Liver (tissue), 8 donors: ENCODE measurements at regions not wholly inside any gene's neighbourhood (a gene's known extent, or its start where the extent isn't known, plus 50 kb on each side); places are given as distances from the start of the nearest gene placed in this dataset.

Experiments
- DNase-seq: peaks from one replicate; pipeline ENCODE4 v3.0.0-alpha.2; 2017; ENCODE audit warnings: low spot score
- H3K27ac ChIP-seq, 2 donors: one replicate each; pipeline ENCODE4 v1.7.0; 2013; ENCODE audit warnings: inconsistent platforms in 2 of 2, low read length in 2 of 2, control low read depth in 1 of 2, low read depth in 1 of 2, mild to moderate bottlenecking in 1 of 2
- H3K27me3 ChIP-seq, 4 donors: one replicate each; pipeline versions ENCODE4 v1.6.1 to v1.7.0; 2013; ENCODE audit warnings: low read length in 3 of 4, inconsistent platforms in 1 of 4, mild to moderate bottlenecking in 1 of 4, moderate library complexity in 1 of 4; ENCODE audit not compliant: control insufficient read depth in 4 of 4, insufficient read depth in 4 of 4
- H3K36me3 ChIP-seq, 4 donors: one replicate each; pipeline versions ENCODE4 v1.6.1 to v1.7.0; 2013; ENCODE audit warnings: low read length in 3 of 4, mild to moderate bottlenecking in 3 of 4, low read depth in 1 of 4, moderate library complexity in 1 of 4; ENCODE audit not compliant: control insufficient read depth in 4 of 4, insufficient read depth in 3 of 4
- H3K4me1 ChIP-seq, 4 donors: one replicate each; pipeline versions ENCODE4 v1.6.1 to v1.7.0; 2013; ENCODE audit warnings: low read length in 3 of 4, mild to moderate bottlenecking in 3 of 4, moderate library complexity in 1 of 4; ENCODE audit not compliant: control insufficient read depth in 4 of 4, insufficient read depth in 4 of 4
- H3K4me3 ChIP-seq, 3 donors: one replicate each; pipeline versions ENCODE4 v1.6.1 to v1.7.0; 2013; ENCODE audit warnings: low read length in 3 of 3, control low read depth in 1 of 3, low read depth in 1 of 3, mild to moderate bottlenecking in 1 of 3
- H3K9ac ChIP-seq, 2 donors: one replicate each; pipeline ENCODE4 v1.7.0; 2013; ENCODE audit warnings: low read length in 2 of 2, mild to moderate bottlenecking in 2 of 2, moderate library complexity in 2 of 2, control low read depth in 1 of 2, low read depth in 1 of 2
- H3K9me3 ChIP-seq, 4 donors: one replicate each; pipeline versions ENCODE4 v1.6.1 to v1.7.0; 2013; ENCODE audit warnings: low read length in 3 of 4; ENCODE audit not compliant: control insufficient read depth in 4 of 4
- EGR1 ChIP-seq, 2 donors: IDR thresholded peaks; 2 replicates each; pipeline ENCODE4 v1.6.1; 2016 to 2018; ENCODE audit warnings: antibody characterized with exemption in 2 of 2, low read depth in 2 of 2
- FOXA1 ChIP-seq: IDR thresholded peaks from 2 replicates; pipeline ENCODE4 v1.6.1; 2016; ENCODE audit warnings: antibody characterized with exemption
- FOXA2 ChIP-seq: IDR thresholded peaks from 2 replicates; pipeline ENCODE4 v1.6.1; 2016; ENCODE audit warnings: antibody characterized with exemption
- GABPA ChIP-seq, 2 donors: IDR thresholded peaks in 1 of 2; conservative IDR thresholded peaks in 1 of 2; 2 replicates each; pipeline ENCODE4 v1.6.1; 2016; ENCODE audit warnings: antibody characterized with exemption in 2 of 2, mild to moderate bottlenecking in 1 of 2, moderate library complexity in 1 of 2
- HNF4A ChIP-seq, 2 donors: conservative IDR thresholded peaks; 2 replicates each; pipeline ENCODE4 v1.6.1; 2016; ENCODE audit warnings: antibody characterized with exemption in 2 of 2, mild to moderate bottlenecking in 2 of 2
- HNF4G ChIP-seq: IDR thresholded peaks from 2 replicates; pipeline ENCODE4 v1.6.1; 2016; ENCODE audit warnings: antibody characterized with exemption
- JUND ChIP-seq, 2 donors: IDR thresholded peaks; 2 replicates each; pipeline ENCODE4 v1.6.1; 2016; ENCODE audit warnings: antibody characterized with exemption in 2 of 2
- NR2F2 ChIP-seq: IDR thresholded peaks from 2 replicates; pipeline ENCODE4 v1.6.1; 2016; ENCODE audit warnings: antibody characterized with exemption
- RAD21 ChIP-seq, 2 donors: IDR thresholded peaks; 2 replicates each; pipeline ENCODE4 v1.6.1; 2016; ENCODE audit warnings: antibody characterized with exemption in 2 of 2, mild to moderate bottlenecking in 2 of 2
- RXRA ChIP-seq, 2 donors: IDR thresholded peaks; 2 replicates each; pipeline ENCODE4 v1.6.1; 2017 to 2018; ENCODE audit warnings: antibody characterized with exemption in 2 of 2, mild to moderate bottlenecking in 1 of 2
- SP1 ChIP-seq: IDR thresholded peaks from 2 replicates; pipeline ENCODE4 v1.6.1; 2018; ENCODE audit warnings: antibody characterized with exemption, mild to moderate bottlenecking
- TAF1 ChIP-seq: conservative IDR thresholded peaks from 2 replicates; pipeline ENCODE4 v1.6.1; 2016; ENCODE audit warnings: antibody characterized with exemption, mild to moderate bottlenecking
- YY1 ChIP-seq: IDR thresholded peaks from 2 replicates; pipeline ENCODE4 v1.6.1; 2016; ENCODE audit warnings: antibody characterized with exemption, mild to moderate bottlenecking
- WGBS: extraction: QIAGEN DNeasy Blood & Tissue Kit; methylation state at CpG from one replicate; pipeline ENCODE4 v1.1.7; 2013; 5-methylcytosine and 5-hydroxymethylcytosine counted together
- TF ChIP-seq, protein P1 (sequence below): IDR thresholded peaks from 2 replicates; pipeline ENCODE4 v1.6.1; 2016; ENCODE audit warnings: antibody characterized with exemption
- TF ChIP-seq, protein P2 (sequence below): IDR thresholded peaks from 2 replicates; pipeline ENCODE4 v1.6.1; 2016; ENCODE audit warnings: antibody characterized with exemption
- TF ChIP-seq, protein P3 (sequence below): IDR thresholded peaks from 2 replicates; pipeline ENCODE4 v1.6.1; 2016; ENCODE audit warnings: antibody characterized with exemption, mild to moderate bottlenecking
- TF ChIP-seq, protein P4 (sequence below): fragments of 150-350 bp; IDR thresholded peaks from 2 replicates; pipeline ENCODE4 v1.5.1; 2017; ENCODE audit warnings: improper control_type of control experiment, low read depth, low read length; ENCODE audit not compliant: missing input control
- TF ChIP-seq, protein P5 (sequence below): IDR thresholded peaks from 2 replicates; pipeline ENCODE4 v1.6.1; 2016; ENCODE audit warnings: antibody characterized with exemption
- donor health status: healthy.
- donor health status: healthy.
- donor health status: healthy.
- donor health status: healthy.
- donor health status: healthy.

DNA sequence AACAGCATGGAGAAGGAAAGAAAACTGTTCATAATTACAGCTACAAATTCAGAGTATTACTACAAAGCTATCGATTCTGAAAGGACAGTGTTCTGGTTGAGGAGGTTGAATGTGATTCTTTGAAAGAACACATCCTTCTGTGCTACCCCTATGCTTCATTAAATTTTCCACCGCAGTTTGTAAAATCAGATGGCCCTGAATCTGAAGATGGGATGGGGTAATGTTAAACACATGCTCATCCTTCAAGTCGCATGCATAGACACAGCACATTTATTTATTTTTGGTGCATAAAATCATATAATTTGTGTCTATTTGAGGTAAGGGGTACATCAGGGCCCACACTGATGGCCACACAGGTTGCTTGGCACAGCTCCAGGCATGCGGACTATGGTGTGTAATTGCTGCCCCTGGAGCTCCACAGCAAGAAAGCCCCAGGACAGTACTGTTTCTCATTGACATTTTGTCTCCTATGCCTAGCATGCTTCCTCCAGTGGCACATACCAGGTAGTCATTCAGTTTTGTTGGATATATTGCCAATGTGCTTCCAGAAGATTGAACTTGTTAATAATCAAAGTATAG, 238.8 kb upstream of the TANK start:
- Histone ChIP-seq H3K9ac (no peak overlapping the region), H3K27me3 (no peaks in the 10 kb centered on the region), H3K27ac (no peak overlapping the region), H3K36me3 (no peaks in the 10 kb centered on the region), H3K9me3 (no peaks in the 10 kb centered on the region), H3K4me1 (no peaks in the 10 kb centered on the region), H3K4me3 (no peak overlapping the region)
- DNase-seq: no peak
- TF ChIP-seq EGR1 (IDR thresholded peaks at IDR 0.05; ENCODE audit: low read depth in 2 of 2): no peak
- TF ChIP-seq RAD21 (IDR thresholded peaks at IDR 0.05): no peak
- TF ChIP-seq HNF4A (conservative IDR thresholded peaks at IDR 0.05): no peak
- TF ChIP-seq NR2F2: no peak
- no peak for TF ChIP-seq YY1
- WGBS: 87% methylated on average over 4 of the region's 4 CpGs

DNA sequence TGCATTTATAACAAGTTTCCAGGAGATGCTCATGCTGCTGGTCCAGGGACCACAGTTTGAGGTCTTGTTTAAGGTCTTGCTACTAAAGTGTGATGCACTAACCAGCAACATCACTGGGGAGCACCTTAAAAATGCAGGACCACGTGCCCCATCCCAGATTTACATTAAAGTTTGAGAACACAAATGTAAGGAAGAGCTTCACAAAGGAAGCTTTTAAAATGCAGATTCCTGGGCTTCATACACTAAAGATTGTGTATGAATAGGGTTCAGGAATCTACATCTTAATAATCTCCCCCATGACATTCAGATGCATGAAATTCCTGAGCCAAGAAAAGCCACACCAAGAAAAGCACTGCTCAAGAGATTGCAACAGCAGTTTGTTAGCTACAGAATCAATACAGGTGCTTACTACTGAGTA, 235.3 kb upstream of the TANK start:
- WGBS: 60% methylated on average over 1 of the region's 1 CpG
- no peaks in the 10 kb centered on the region for H3K4me1 ChIP-seq
- no peak for DNase-seq
- no peak overlapping the region for H3K4me3 ChIP-seq
- TF ChIP-seq, protein P1, sequence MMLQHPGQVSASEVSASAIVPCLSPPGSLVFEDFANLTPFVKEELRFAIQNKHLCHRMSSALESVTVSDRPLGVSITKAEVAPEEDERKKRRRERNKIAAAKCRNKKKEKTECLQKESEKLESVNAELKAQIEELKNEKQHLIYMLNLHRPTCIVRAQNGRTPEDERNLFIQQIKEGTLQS: no peak
- TF ChIP-seq, protein P2, sequence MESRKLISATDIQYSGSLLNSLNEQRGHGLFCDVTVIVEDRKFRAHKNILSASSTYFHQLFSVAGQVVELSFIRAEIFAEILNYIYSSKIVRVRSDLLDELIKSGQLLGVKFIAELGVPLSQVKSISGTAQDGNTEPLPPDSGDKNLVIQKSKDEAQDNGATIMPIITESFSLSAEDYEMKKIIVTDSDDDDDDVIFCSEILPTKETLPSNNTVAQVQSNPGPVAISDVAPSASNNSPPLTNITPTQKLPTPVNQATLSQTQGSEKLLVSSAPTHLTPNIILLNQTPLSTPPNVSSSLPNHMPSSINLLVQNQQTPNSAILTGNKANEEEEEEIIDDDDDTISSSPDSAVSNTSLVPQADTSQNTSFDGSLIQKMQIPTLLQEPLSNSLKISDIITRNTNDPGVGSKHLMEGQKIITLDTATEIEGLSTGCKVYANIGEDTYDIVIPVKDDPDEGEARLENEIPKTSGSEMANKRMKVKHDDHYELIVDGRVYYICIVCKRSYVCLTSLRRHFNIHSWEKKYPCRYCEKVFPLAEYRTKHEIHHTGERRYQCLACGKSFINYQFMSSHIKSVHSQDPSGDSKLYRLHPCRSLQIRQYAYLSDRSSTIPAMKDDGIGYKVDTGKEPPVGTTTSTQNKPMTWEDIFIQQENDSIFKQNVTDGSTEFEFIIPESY: no peak
- TF ChIP-seq, protein P3, sequence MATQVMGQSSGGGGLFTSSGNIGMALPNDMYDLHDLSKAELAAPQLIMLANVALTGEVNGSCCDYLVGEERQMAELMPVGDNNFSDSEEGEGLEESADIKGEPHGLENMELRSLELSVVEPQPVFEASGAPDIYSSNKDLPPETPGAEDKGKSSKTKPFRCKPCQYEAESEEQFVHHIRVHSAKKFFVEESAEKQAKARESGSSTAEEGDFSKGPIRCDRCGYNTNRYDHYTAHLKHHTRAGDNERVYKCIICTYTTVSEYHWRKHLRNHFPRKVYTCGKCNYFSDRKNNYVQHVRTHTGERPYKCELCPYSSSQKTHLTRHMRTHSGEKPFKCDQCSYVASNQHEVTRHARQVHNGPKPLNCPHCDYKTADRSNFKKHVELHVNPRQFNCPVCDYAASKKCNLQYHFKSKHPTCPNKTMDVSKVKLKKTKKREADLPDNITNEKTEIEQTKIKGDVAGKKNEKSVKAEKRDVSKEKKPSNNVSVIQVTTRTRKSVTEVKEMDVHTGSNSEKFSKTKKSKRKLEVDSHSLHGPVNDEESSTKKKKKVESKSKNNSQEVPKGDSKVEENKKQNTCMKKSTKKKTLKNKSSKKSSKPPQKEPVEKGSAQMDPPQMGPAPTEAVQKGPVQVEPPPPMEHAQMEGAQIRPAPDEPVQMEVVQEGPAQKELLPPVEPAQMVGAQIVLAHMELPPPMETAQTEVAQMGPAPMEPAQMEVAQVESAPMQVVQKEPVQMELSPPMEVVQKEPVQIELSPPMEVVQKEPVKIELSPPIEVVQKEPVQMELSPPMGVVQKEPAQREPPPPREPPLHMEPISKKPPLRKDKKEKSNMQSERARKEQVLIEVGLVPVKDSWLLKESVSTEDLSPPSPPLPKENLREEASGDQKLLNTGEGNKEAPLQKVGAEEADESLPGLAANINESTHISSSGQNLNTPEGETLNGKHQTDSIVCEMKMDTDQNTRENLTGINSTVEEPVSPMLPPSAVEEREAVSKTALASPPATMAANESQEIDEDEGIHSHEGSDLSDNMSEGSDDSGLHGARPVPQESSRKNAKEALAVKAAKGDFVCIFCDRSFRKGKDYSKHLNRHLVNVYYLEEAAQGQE: no peak
- TF ChIP-seq YY1: no peak
- no peak for TF ChIP-seq FOXA1
- TF ChIP-seq RXRA (IDR thresholded peaks at IDR 0.05): no peak
- TF ChIP-seq HNF4G: no peak
- no peak for TF ChIP-seq NR2F2
- no peak for TF ChIP-seq SP1
- no peak for TF ChIP-seq RAD21 (IDR thresholded peaks at IDR 0.05)
- TF ChIP-seq GABPA (IDR thresholded peaks at IDR 0.05 in 1 of 2, conservative IDR thresholded peaks at IDR 0.05 in 1 of 2): no peak
- TF ChIP-seq JUND (IDR thresholded peaks at IDR 0.05): no peak
- TF ChIP-seq EGR1 (IDR thresholded peaks at IDR 0.05; ENCODE audit: low read depth in 2 of 2): no peak
- no peak for TF ChIP-seq HNF4A (conservative IDR thresholded peaks at IDR 0.05)
- TF ChIP-seq, protein P4, sequence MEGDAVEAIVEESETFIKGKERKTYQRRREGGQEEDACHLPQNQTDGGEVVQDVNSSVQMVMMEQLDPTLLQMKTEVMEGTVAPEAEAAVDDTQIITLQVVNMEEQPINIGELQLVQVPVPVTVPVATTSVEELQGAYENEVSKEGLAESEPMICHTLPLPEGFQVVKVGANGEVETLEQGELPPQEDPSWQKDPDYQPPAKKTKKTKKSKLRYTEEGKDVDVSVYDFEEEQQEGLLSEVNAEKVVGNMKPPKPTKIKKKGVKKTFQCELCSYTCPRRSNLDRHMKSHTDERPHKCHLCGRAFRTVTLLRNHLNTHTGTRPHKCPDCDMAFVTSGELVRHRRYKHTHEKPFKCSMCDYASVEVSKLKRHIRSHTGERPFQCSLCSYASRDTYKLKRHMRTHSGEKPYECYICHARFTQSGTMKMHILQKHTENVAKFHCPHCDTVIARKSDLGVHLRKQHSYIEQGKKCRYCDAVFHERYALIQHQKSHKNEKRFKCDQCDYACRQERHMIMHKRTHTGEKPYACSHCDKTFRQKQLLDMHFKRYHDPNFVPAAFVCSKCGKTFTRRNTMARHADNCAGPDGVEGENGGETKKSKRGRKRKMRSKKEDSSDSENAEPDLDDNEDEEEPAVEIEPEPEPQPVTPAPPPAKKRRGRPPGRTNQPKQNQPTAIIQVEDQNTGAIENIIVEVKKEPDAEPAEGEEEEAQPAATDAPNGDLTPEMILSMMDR: no peak
- no peak for TF ChIP-seq TAF1
- TF ChIP-seq FOXA2: no peak
- TF ChIP-seq, protein P5, sequence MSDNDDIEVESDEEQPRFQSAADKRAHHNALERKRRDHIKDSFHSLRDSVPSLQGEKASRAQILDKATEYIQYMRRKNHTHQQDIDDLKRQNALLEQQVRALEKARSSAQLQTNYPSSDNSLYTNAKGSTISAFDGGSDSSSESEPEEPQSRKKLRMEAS: no peak
- no peak overlapping the region for H3K9ac ChIP-seq
- no peaks in the 10 kb centered on the region for H3K27me3 ChIP-seq
- H3K36me3 ChIP-seq: no peaks in the 10 kb centered on the region
- H3K9me3 ChIP-seq: no peaks in the 10 kb centered on the region
- H3K27ac ChIP-seq: no peak overlapping the region
